Ishikawa (cell line): ENCODE measurements at regions not wholly inside any gene's neighbourhood (a gene's known extent, or its start where the extent isn't known, plus 50 kb on each side); places are given as distances from the start of the nearest gene placed in this dataset.

ENCODE experiments used
- CEBPB ChIP-seq: IDR thresholded peaks from 2 replicates; pipeline ENCODE4 v1.6.1; 2012
- CREB1 ChIP-seq: IDR thresholded peaks from 2 replicates; pipeline ENCODE4 v1.6.1; 2012; ENCODE audit warnings: low read depth
- EGR1 ChIP-seq: IDR thresholded peaks from 2 replicates; pipeline ENCODE4 v1.6.1; 2012
- EP300 ChIP-seq: IDR thresholded peaks from 2 replicates; pipeline ENCODE4 v1.6.1; 2012; ENCODE audit warnings: borderline replicate concordance
- FOXM1 ChIP-seq: IDR thresholded peaks from 2 replicates; pipeline ENCODE4 v1.6.1; 2012; ENCODE audit warnings: low read depth, borderline replicate concordance
- NFIC ChIP-seq: IDR thresholded peaks from 2 replicates; pipeline ENCODE4 v1.6.1; 2012
- RAD21 ChIP-seq: IDR thresholded peaks from 2 replicates; pipeline ENCODE4 v1.6.1; 2012; ENCODE audit warnings: low read depth
- REST ChIP-seq: IDR thresholded peaks from 2 replicates; pipeline ENCODE4 v1.6.1; 2012; ENCODE audit warnings: low read depth, mild to moderate bottlenecking
- TAF1 ChIP-seq: IDR thresholded peaks from 2 replicates; pipeline ENCODE4 v1.6.1; 2012; ENCODE audit warnings: low read depth, mild to moderate bottlenecking
- TCF12 ChIP-seq: IDR thresholded peaks from 2 replicates; pipeline ENCODE4 v1.6.1; 2012; ENCODE audit warnings: low read depth
- TEAD4 ChIP-seq: IDR thresholded peaks from 2 replicates; pipeline ENCODE4 v1.6.1; 2012
- YY1 ChIP-seq: IDR thresholded peaks from 2 replicates; pipeline ENCODE4 v1.6.1; 2012; ENCODE audit warnings: low read depth
- ZBTB7A ChIP-seq: IDR thresholded peaks from 2 replicates; pipeline ENCODE4 v1.6.1; 2012; ENCODE audit warnings: low read depth
- TF ChIP-seq, protein P1 (sequence below): IDR thresholded peaks from 2 replicates; pipeline ENCODE4 v1.6.1; 2012
- TF ChIP-seq, protein P2 (sequence below): IDR thresholded peaks from 2 replicates; pipeline ENCODE4 v1.6.1; 2012

- TF ChIP-seq EP300 (no peak), YY1 (no peak), EGR1 (no peak), RAD21 (no peak), TAF1 (no peak), FOXM1 (no peak), CEBPB (no peak), CREB1 (no peak), TCF12 (no peak), TEAD4 (no peak), NFIC (no peak), REST (no peak), ZBTB7A (no peak)
- TF ChIP-seq, protein P1, sequence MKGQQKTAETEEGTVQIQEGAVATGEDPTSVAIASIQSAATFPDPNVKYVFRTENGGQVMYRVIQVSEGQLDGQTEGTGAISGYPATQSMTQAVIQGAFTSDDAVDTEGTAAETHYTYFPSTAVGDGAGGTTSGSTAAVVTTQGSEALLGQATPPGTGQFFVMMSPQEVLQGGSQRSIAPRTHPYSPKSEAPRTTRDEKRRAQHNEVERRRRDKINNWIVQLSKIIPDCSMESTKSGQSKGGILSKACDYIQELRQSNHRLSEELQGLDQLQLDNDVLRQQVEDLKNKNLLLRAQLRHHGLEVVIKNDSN = no peak
- TF ChIP-seq, protein P2, sequence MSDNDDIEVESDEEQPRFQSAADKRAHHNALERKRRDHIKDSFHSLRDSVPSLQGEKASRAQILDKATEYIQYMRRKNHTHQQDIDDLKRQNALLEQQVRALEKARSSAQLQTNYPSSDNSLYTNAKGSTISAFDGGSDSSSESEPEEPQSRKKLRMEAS = no peak
Measured at GRCh38 chr2:5520463-5520972, 171.7 kb upstream of the SOX11 start.

- TF ChIP-seq, protein P1 = no peak
- no peak for TF ChIP-seq CEBPB
- no peak for TF ChIP-seq YY1
- TF ChIP-seq ZBTB7A = no peak
- no peak for TF ChIP-seq FOXM1
- TF ChIP-seq CREB1 = no peak
- no peak for TF ChIP-seq EGR1
- no peak for TF ChIP-seq TCF12
- TF ChIP-seq, protein P2 = no peak
- no peak for TF ChIP-seq NFIC
- TF ChIP-seq TAF1 = no peak
- TF ChIP-seq RAD21 = no peak
- no peak for TF ChIP-seq EP300
- no peak for TF ChIP-seq TEAD4
- no peak for TF ChIP-seq REST
Measured at GRCh38 chr2:5521461-5521860, 170.7 kb upstream of the SOX11 start.

DNA sequence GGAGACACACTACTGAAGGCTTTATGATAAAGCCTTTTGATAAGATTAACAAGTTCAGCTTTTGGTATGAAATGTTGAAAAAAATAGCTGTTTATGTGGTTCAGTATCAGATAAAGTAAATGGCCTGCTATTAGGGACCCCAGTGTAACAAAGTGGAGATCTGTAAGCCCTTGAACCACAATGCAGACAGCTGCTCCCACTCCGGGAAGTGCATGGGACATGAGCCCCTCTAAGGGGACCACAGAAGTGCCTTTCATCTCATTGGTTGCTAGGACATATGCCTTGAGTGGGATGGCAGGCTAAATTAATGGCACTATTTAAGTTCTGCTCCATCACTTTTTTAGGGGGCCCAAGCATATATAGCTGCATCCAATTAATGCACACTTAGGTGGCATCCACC, 167.6 kb upstream of the SOX11 start:
- no peak for TF ChIP-seq NFIC
- no peak for TF ChIP-seq REST
- no peak for TF ChIP-seq EGR1
- TF ChIP-seq RAD21 = no peak
- no peak for TF ChIP-seq FOXM1
- no peak for TF ChIP-seq TCF12
- TF ChIP-seq, protein P1 = no peak
- TF ChIP-seq CREB1 = no peak
- TF ChIP-seq TEAD4 = no peak
- no peak for TF ChIP-seq CEBPB

DNA sequence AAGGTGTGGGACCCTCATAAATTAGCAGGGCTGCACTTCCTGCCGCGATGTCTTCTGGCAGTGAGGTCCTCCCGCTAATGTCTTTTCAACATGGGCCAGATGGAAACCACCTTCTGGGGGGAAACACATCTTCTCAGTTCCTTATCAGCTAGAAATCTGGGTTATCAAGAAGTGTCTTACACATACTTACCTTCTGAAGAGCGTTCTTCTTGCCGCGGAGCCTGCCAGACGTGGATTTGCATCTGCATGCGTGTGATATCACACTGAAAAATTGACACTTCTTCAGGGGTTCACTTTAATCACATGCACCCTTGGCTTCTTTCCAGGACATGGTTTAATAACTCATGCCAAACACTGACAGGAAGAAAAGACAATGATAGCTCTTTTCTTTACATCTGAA, 163.5 kb upstream of the SOX11 start:
- TF ChIP-seq NFIC (no peak), EP300 (no peak), CREB1 (no peak), CEBPB (no peak), TEAD4 (no peak), TAF1 (no peak), TCF12 (no peak), REST (no peak)
- TF ChIP-seq, protein P2 = no peak
- TF ChIP-seq, protein P1 = no peak
